ENCODE measurements at regions not wholly inside any gene's neighbourhood (a gene's known extent, or its start where the extent isn't known, plus 50 kb on each side); places are given as distances from the start of the nearest gene placed in this dataset.
"Not testable (repeated sequence)": the region's sequence is repeated elsewhere in the genome, so short reads cannot be mapped to it uniquely, and the experiment has no call there.

DNA sequence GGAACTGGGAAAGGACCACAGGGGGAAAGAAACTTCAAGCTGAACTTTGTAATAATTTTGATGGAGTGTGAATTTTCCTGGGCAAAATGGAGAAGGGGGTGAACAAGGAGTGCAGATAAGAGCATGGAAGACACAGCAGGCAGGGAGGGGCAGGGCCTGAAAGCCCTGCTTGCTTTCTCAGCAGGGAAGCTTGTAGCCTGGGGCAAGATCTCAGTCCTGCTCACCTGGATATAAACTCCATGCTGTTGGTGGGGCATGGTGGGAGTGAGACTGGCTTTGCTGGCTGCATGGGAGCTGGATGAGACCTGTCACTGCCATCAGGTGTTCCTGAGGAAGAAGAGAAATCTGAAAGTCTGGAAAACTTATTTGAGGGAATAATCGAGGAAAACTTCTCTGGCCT, 58.7 kb upstream of the RC3H1 start:
- TF ChIP-seq, protein P1, sequence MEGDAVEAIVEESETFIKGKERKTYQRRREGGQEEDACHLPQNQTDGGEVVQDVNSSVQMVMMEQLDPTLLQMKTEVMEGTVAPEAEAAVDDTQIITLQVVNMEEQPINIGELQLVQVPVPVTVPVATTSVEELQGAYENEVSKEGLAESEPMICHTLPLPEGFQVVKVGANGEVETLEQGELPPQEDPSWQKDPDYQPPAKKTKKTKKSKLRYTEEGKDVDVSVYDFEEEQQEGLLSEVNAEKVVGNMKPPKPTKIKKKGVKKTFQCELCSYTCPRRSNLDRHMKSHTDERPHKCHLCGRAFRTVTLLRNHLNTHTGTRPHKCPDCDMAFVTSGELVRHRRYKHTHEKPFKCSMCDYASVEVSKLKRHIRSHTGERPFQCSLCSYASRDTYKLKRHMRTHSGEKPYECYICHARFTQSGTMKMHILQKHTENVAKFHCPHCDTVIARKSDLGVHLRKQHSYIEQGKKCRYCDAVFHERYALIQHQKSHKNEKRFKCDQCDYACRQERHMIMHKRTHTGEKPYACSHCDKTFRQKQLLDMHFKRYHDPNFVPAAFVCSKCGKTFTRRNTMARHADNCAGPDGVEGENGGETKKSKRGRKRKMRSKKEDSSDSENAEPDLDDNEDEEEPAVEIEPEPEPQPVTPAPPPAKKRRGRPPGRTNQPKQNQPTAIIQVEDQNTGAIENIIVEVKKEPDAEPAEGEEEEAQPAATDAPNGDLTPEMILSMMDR (IDR thresholded peaks at IDR 0.05) = no peak
- no peak for DNase-seq (ENCODE audit: low spot score)
- Mint-ChIP-seq H3K4me1 (ENCODE audit: low read depth) (no peaks in the 10 kb centered on the region), H3K4me3 (ENCODE audit: unreplicated experiment) (no peak overlapping the region), H3K27ac (ENCODE audit: unreplicated experiment) (no peak overlapping the region), H3K27me3 (ENCODE audit: low read depth) (peaks cover 22% of the 10 kb centered on the region), H3K36me3 (ENCODE audit: low read depth) (peaks cover 12% of the 10 kb centered on the region), H3K9me3 (ENCODE audit: low read depth) (peaks cover 20% of the 10 kb centered on the region)

DNA sequence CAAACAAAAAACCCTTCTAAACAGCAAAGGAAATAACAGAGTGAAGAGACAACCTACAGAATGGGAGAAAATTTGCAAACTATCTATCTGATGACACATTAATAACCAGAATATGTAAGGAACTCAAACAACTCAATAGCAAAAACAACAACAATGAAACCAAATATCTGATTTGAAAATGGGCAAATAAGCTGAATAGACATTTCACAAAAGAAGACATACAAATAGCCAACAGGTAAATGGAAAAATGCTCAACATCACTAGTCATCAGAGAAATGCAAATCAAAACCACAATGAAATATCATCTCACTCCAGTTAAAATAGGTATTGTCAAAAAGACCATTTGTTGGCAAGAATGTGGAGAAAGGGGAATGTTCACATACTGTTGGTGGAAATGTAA, 57.6 kb upstream of the RC3H1 start:
- no peak overlapping the region for H3K4me3 Mint-ChIP-seq (ENCODE audit: unreplicated experiment)
- H3K4me1 Mint-ChIP-seq (ENCODE audit: low read depth) = no peaks in the 10 kb centered on the region
- DNase-seq (ENCODE audit: low spot score) = no peak
- no peak overlapping the region for H3K27ac Mint-ChIP-seq (ENCODE audit: unreplicated experiment)
- TF ChIP-seq, protein P1 (IDR thresholded peaks at IDR 0.05) = no peak
- H3K9me3 Mint-ChIP-seq (ENCODE audit: low read depth) = peaks cover 14% of the 10 kb centered on the region
- H3K27me3 Mint-ChIP-seq (ENCODE audit: low read depth) = peaks cover 16% of the 10 kb centered on the region
- peaks cover 9% of the 10 kb centered on the region for H3K36me3 Mint-ChIP-seq (ENCODE audit: low read depth)

DNA sequence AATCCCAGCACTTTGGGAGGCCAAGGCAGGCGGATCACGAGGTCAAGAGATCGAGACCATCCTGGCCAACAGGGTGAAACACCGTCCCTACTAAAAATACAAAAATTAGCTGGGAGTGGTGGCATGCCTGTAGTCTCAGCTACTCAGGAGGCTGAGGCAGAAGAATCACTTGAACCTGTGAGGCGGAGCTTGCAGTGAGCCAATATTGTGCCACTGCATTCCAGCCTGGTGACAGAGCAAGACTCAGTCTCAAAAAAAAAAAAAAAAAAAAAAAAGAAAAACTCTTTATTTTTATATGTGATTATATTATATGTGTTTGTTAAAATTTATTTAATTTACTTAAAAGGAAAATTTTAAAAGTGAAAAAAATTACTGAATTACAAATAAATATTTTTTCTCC, 56.8 kb upstream of the RC3H1 start:
- H3K4me3 Mint-ChIP-seq (ENCODE audit: unreplicated experiment); H3K4me1 Mint-ChIP-seq (ENCODE audit: low read depth); DNase-seq (ENCODE audit: low spot score); H3K36me3 Mint-ChIP-seq (ENCODE audit: low read depth); H3K27ac Mint-ChIP-seq (ENCODE audit: unreplicated experiment): not testable (repeated sequence)
- peaks cover 14% of the 10 kb centered on the region for H3K27me3 Mint-ChIP-seq (ENCODE audit: low read depth)
- peaks cover 14% of the 10 kb centered on the region for H3K9me3 Mint-ChIP-seq (ENCODE audit: low read depth)

DNA sequence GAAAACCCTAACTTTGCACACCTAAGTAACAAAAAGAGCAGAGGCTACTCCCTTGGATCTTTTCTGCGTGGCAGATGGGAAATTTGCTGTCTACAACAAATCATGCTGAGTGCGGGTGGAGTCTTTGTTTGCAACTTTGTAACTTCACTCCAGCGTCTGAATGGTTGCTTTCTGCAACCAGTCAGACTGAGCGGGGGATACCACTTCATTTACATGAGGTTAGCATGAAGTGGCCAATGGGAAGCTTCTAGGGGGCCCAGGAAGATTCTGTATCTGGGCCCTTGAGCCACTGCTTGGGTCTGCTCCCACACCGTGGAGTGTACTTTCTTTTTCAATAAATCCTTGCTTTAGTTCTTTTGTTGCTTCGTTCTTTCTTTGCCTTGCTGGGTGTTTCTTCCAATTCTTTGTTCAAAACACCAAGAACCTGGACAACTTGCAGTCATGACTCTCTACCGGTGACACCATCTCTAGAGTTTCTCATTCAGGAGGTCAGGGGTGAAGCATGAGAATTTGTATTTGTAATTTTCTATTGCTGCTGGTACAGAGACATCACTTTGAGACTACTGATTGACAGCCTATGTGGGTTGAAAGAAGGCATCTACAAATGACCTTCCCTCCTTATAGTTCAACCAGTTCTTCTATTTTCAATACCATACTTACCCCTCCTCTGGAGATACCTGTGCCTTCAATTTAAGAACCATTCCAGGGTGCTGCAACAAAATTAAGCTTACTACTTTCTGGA, 55.8 kb upstream of the RC3H1 start:
- TF ChIP-seq, protein P1 (IDR thresholded peaks at IDR 0.05) = no peak
- no peak for DNase-seq (ENCODE audit: low spot score)
- H3K36me3 Mint-ChIP-seq (ENCODE audit: low read depth) = peaks cover 9% of the 10 kb centered on the region
- no peak overlapping the region for H3K4me3 Mint-ChIP-seq (ENCODE audit: unreplicated experiment)
- peaks cover 14% of the 10 kb centered on the region for H3K27me3 Mint-ChIP-seq (ENCODE audit: low read depth)
- H3K27ac Mint-ChIP-seq (ENCODE audit: unreplicated experiment) = no peak overlapping the region
- no peaks in the 10 kb centered on the region for H3K4me1 Mint-ChIP-seq (ENCODE audit: low read depth)
- peaks cover 14% of the 10 kb centered on the region for H3K9me3 Mint-ChIP-seq (ENCODE audit: low read depth)

DNA sequence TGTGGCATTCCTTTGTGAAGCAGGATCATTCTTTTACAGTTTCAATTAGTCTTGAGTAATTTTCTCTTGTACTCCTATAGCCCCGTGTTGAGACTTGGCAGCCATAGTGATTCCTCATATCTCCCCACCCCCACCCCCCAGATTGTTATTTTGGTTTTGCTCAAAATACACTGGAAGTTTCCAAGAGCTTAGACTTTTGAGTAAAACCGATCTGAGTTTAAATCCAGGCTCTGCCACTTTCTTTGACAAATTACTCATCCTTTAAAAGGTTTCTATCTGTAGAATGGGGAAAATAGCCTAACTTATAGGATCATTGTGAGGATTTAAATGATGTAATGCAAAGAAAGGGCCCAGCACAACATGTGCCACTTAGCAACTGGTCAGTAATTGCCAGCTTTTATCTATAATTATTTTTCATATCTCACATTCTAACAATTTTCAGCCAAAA, 53.1 kb upstream of the RC3H1 start:
- Mint-ChIP-seq H3K27me3 (ENCODE audit: low read depth) (peaks cover 7% of the 10 kb centered on the region), H3K9me3 (ENCODE audit: low read depth) (peaks cover 4% of the 10 kb centered on the region), H3K4me1 (ENCODE audit: low read depth) (no peaks in the 10 kb centered on the region), H3K4me3 (ENCODE audit: unreplicated experiment) (no peak overlapping the region), H3K36me3 (ENCODE audit: low read depth) (peaks cover 3% of the 10 kb centered on the region), H3K27ac (ENCODE audit: unreplicated experiment) (no peak overlapping the region)
- no peak for DNase-seq (ENCODE audit: low spot score)
- TF ChIP-seq, protein P1 (IDR thresholded peaks at IDR 0.05) = no peak

DNA sequence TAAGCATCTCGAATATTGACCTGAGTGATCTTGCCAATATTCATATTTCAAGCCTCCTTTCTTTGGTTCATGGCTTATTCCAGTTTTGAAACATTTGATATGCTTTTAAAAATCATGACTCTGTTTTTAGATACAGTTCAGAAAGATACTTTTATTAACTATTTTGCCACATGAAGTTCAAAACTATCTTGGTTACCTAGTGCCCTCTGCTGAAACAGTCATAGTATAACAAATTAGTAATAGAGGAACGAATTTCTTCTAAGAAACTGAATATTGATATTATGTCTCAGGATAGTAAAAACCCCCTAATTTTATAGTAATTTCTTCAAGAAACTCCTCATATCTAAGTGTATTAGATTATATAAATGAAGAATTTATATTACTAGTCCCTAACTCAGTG, 52.6 kb upstream of the RC3H1 start:
- no peak overlapping the region for H3K4me3 Mint-ChIP-seq (ENCODE audit: unreplicated experiment)
- peaks cover 5% of the 10 kb centered on the region for H3K27me3 Mint-ChIP-seq (ENCODE audit: low read depth)
- H3K36me3 Mint-ChIP-seq (ENCODE audit: low read depth) = peaks cover 2% of the 10 kb centered on the region
- H3K4me1 Mint-ChIP-seq (ENCODE audit: low read depth) = no peaks in the 10 kb centered on the region
- H3K9me3 Mint-ChIP-seq (ENCODE audit: low read depth) = no peaks in the 10 kb centered on the region
- TF ChIP-seq, protein P1 (IDR thresholded peaks at IDR 0.05) = peak; percentile 85
- DNase-seq (ENCODE audit: low spot score) = no peak
- no peak overlapping the region for H3K27ac Mint-ChIP-seq (ENCODE audit: unreplicated experiment)
